Neuron (in vitro differentiated cells): ENCODE measurements at regions not wholly inside any gene's neighbourhood (a gene's known extent, or its start where the extent isn't known, plus 50 kb on each side); places are given as distances from the start of the nearest gene placed in this dataset.

ENCODE experiments used
- H2AFZ ChIP-seq: one replicate; pipeline ENCODE4 v1.6.1; 2013; ENCODE audit warnings: low read depth, mild to moderate bottlenecking, inconsistent platforms, low read length, moderate library complexity
- H3K27me3 ChIP-seq: one replicate; pipeline ENCODE4 v1.6.1; 2013; ENCODE audit warnings: low read length; ENCODE audit not compliant: insufficient read depth
- H3K36me3 ChIP-seq: one replicate; pipeline ENCODE4 v1.6.1; 2013; ENCODE audit warnings: low read length; ENCODE audit not compliant: insufficient read depth
- H3K4me1 ChIP-seq: one replicate; pipeline ENCODE4 v1.6.1; 2013; ENCODE audit warnings: low read length; ENCODE audit not compliant: insufficient read depth
- H3K4me3 ChIP-seq: 2 replicates; pipeline ENCODE4 v1.5.1; 2013; ENCODE audit warnings: mild to moderate bottlenecking, low read length, moderate library complexity
- H3K9me3 ChIP-seq: one replicate; pipeline ENCODE4 v1.6.1; 2013; ENCODE audit warnings: low read length

GRCh38 chr3:116767726-116768125 lies 58.1 kb downstream of the TUSC7 start:
- H3K27me3 ChIP-seq, result no peaks in the 10 kb centered on the region
- no peaks in the 10 kb centered on the region for H3K36me3 ChIP-seq
- H3K4me3 ChIP-seq, result no peak overlapping the region
- H2AFZ ChIP-seq, result no peak overlapping the region
- H3K9me3 ChIP-seq, result no peaks in the 10 kb centered on the region
- peaks cover 6% of the 10 kb centered on the region for H3K4me1 ChIP-seq

GRCh38 chr3:116770815-116771450 lies 61.4 kb downstream of the TUSC7 start:
- no peaks in the 10 kb centered on the region for H3K36me3 ChIP-seq

GRCh38 chr3:116776880-116777785 lies 67.6 kb downstream of the TUSC7 start:
- Histone ChIP-seq H3K4me1 (peaks cover 38% of the 10 kb centered on the region), H2AFZ (peak overlapping the region; percentile 71), H3K4me3 (no peak overlapping the region), H3K9me3 (no peaks in the 10 kb centered on the region), H3K27me3 (no peaks in the 10 kb centered on the region), H3K36me3 (no peaks in the 10 kb centered on the region)

More at GRCh38 chr3:116770815-116771450, 61.4 kb downstream of the TUSC7 start:
- Histone ChIP-seq H3K4me3 (no peak overlapping the region), H3K27me3 (no peaks in the 10 kb centered on the region), H3K4me1 (peaks cover 11% of the 10 kb centered on the region), H3K9me3 (no peaks in the 10 kb centered on the region), H2AFZ (peak overlapping the region; percentile 33)

GRCh38 chr3:116785226-116785625 lies 75.6 kb downstream of the TUSC7 start:
- Histone ChIP-seq H3K4me1 (peaks cover 21% of the 10 kb centered on the region), H3K36me3 (no peaks in the 10 kb centered on the region), H3K27me3 (no peaks in the 10 kb centered on the region), H3K4me3 (no peak overlapping the region), H3K9me3 (no peaks in the 10 kb centered on the region), H2AFZ (no peak overlapping the region)

- H3K4me1 ChIP-seq, result no peaks in the 10 kb centered on the region
- no peak overlapping the region for H3K4me3 ChIP-seq
- H3K27me3 ChIP-seq, result no peaks in the 10 kb centered on the region
- H3K36me3 ChIP-seq, result no peaks in the 10 kb centered on the region
- no peaks in the 10 kb centered on the region for H3K9me3 ChIP-seq
- H2AFZ ChIP-seq, result no peak overlapping the region
Measured at GRCh38 chr3:116802651-116803050, 93.1 kb downstream of the TUSC7 start.

GRCh38 chr3:116806351-116806750 lies 96.8 kb downstream of the TUSC7 start:
- Histone ChIP-seq H2AFZ (no peak overlapping the region), H3K36me3 (no peaks in the 10 kb centered on the region), H3K4me3 (no peak overlapping the region), H3K27me3 (no peaks in the 10 kb centered on the region), H3K9me3 (no peaks in the 10 kb centered on the region), H3K4me1 (no peaks in the 10 kb centered on the region)

GRCh38 chr3:116808725-116809124 lies 99.1 kb downstream of the TUSC7 start:
- Histone ChIP-seq H3K4me3 (no peak overlapping the region), H2AFZ (no peak overlapping the region), H3K9me3 (no peaks in the 10 kb centered on the region), H3K4me1 (no peaks in the 10 kb centered on the region), H3K27me3 (no peaks in the 10 kb centered on the region), H3K36me3 (no peaks in the 10 kb centered on the region)

GRCh38 chr3:116809208-116809607 lies 99.6 kb downstream of the TUSC7 start:
- H3K9me3 ChIP-seq, result no peaks in the 10 kb centered on the region
- no peak overlapping the region for H3K4me3 ChIP-seq
- no peaks in the 10 kb centered on the region for H3K4me1 ChIP-seq
- no peaks in the 10 kb centered on the region for H3K27me3 ChIP-seq
- no peak overlapping the region for H2AFZ ChIP-seq
- no peaks in the 10 kb centered on the region for H3K36me3 ChIP-seq

GRCh38 chr3:116811754-116812153 lies 102.2 kb downstream of the TUSC7 start:
- no peaks in the 10 kb centered on the region for H3K27me3 ChIP-seq
- no peaks in the 10 kb centered on the region for H3K4me1 ChIP-seq
- H3K4me3 ChIP-seq, result no peak overlapping the region
- H3K36me3 ChIP-seq, result no peaks in the 10 kb centered on the region
- H3K9me3 ChIP-seq, result no peaks in the 10 kb centered on the region
- H2AFZ ChIP-seq, result no peak overlapping the region

GRCh38 chr3:116812949-116813348 lies 103.4 kb downstream of the TUSC7 start:
- H3K4me3 ChIP-seq, result no peak overlapping the region
- no peaks in the 10 kb centered on the region for H3K36me3 ChIP-seq
- no peaks in the 10 kb centered on the region for H3K9me3 ChIP-seq
- H2AFZ ChIP-seq, result no peak overlapping the region
- H3K4me1 ChIP-seq, result no peaks in the 10 kb centered on the region
- no peaks in the 10 kb centered on the region for H3K27me3 ChIP-seq

DNA sequence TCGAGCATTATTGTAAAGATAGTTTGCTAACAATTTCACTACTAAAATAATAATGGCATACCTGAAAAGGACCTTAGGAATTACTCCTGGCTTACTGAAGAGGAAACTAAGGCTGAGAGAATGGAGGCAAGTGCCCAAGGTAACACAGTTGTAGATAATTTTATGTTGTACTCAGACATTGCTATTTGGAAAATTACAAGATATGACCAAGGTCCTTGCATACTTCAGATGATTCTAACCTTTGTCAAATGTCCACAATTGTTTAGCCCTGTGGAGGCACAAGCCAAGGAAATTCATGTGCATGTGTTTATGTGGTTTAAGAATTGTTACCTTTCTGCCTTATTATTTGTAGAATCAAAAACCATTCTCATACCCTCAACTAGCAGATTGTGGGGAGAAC lies 105.7 kb downstream of the TUSC7 start:
- H3K4me1 ChIP-seq, result no peaks in the 10 kb centered on the region
- no peaks in the 10 kb centered on the region for H3K27me3 ChIP-seq
- H3K36me3 ChIP-seq, result no peaks in the 10 kb centered on the region
- H2AFZ ChIP-seq, result no peak overlapping the region
- no peaks in the 10 kb centered on the region for H3K9me3 ChIP-seq
- H3K4me3 ChIP-seq, result no peak overlapping the region

GRCh38 chr3:116815831-116816588 lies 106.4 kb downstream of the TUSC7 start:
- Histone ChIP-seq H3K4me3 (no peak overlapping the region), H3K36me3 (no peaks in the 10 kb centered on the region), H2AFZ (no peak overlapping the region), H3K4me1 (no peaks in the 10 kb centered on the region), H3K27me3 (no peaks in the 10 kb centered on the region), H3K9me3 (no peaks in the 10 kb centered on the region)

GRCh38 chr3:116821371-116821770 lies 111.8 kb downstream of the TUSC7 start:
- Histone ChIP-seq H3K9me3 (no peaks in the 10 kb centered on the region), H3K27me3 (no peaks in the 10 kb centered on the region), H3K4me1 (no peaks in the 10 kb centered on the region), H3K4me3 (no peak overlapping the region), H2AFZ (no peak overlapping the region), H3K36me3 (no peaks in the 10 kb centered on the region)
